DOHH2 (cell line): ENCODE measurements at regions not wholly inside any gene's neighbourhood (a gene's known extent, or its start where the extent isn't known, plus 50 kb on each side); places are given as distances from the start of the nearest gene placed in this dataset.

Experiments used
- H3F3A ChIP-seq: fragments of 200-600 bp; sonication (generic), shearing (Covaris generic); 2 replicates; pipeline ENCODE4 v1.6.0; 2016; ENCODE audit warnings: antibody characterized with exemption, mild to moderate bottlenecking; ENCODE audit not compliant: control insufficient read depth, insufficient read depth
- H3K27ac ChIP-seq: fragments of 200-600 bp; sonication (generic); 2 replicates; pipeline ENCODE4 v1.5.1; 2014; ENCODE audit warnings: low read depth, mild to moderate bottlenecking, low read length, moderate library complexity
- H3K27me3 ChIP-seq: fragments of 200-600 bp; sonication (generic); 2 replicates; pipeline ENCODE4 v1.6.1; 2014; ENCODE audit warnings: mild to moderate bottlenecking, low read length, mixed read lengths; ENCODE audit not compliant: control insufficient read depth
- H3K36me3 ChIP-seq: fragments of 200-600 bp; sonication (generic); 2 replicates; pipeline ENCODE4 v1.6.1; 2014; ENCODE audit warnings: mild to moderate bottlenecking, low read length, moderate library complexity, mixed read lengths; ENCODE audit not compliant: control insufficient read depth
- H3K4me1 ChIP-seq: fragments of 200-600 bp; sonication (generic); 2 replicates; pipeline ENCODE4 v1.6.1; 2014; ENCODE audit warnings: mild to moderate bottlenecking, low read length, mixed read lengths; ENCODE audit not compliant: control insufficient read depth
- H3K4me2 ChIP-seq: fragments of 200-600 bp; sonication (generic); 2 replicates; pipeline ENCODE4 v1.6.0; 2014; ENCODE audit warnings: mild to moderate bottlenecking, low read length, moderate library complexity
- H3K4me3 ChIP-seq: fragments of 200-600 bp; sonication (generic); 2 replicates; pipeline ENCODE4 v1.5.1; 2014; ENCODE audit warnings: mild to moderate bottlenecking, low read length, mixed read lengths
- H3K79me2 ChIP-seq: fragments of 200-600 bp; sonication (generic); 2 replicates; pipeline ENCODE4 v1.6.1; 2014; ENCODE audit warnings: mild to moderate bottlenecking, low read length, mixed read lengths; ENCODE audit not compliant: control insufficient read depth
- H3K9me2 ChIP-seq: fragments of 200-600 bp; sonication (generic); replicated peaks from 2 replicates; pipeline ENCODE4 v1.6.1; 2014; ENCODE audit warnings: mild to moderate bottlenecking, low read length, mixed read lengths; ENCODE audit not compliant: control insufficient read depth
- H3K9me3 ChIP-seq: fragments of 200-600 bp; sonication (generic); 2 replicates; pipeline ENCODE4 v1.6.1; 2014; ENCODE audit warnings: antibody characterized with exemption, low read length, mixed read lengths; ENCODE audit not compliant: control insufficient read depth, insufficient read depth
- H4K20me1 ChIP-seq: fragments of 200-600 bp; sonication (generic); 2 replicates; pipeline ENCODE4 v1.6.0; 2014; ENCODE audit warnings: low read depth, mild to moderate bottlenecking, antibody characterized with exemption, low read length, moderate library complexity; ENCODE audit not compliant: control insufficient read depth, insufficient read depth
- EZH2phosphoT487 ChIP-seq: fragments of 200-600 bp; sonication (generic); IDR thresholded peaks from 2 replicates; pipeline ENCODE4 v1.6.1; 2017; ENCODE audit warnings: borderline replicate concordance, mild to moderate bottlenecking, antibody characterized with exemption, low read length, moderate library complexity, mixed read lengths
- TF ChIP-seq, protein P1 (sequence below): fragments of 200-600 bp; sonication (generic); IDR thresholded peaks from one replicate; pipeline ENCODE4 v1.5.1; 2014; ENCODE audit warnings: antibody characterized with exemption, mild to moderate bottlenecking, low read depth, low read length; ENCODE audit not compliant: poor library complexity, severe bottlenecking

DNA sequence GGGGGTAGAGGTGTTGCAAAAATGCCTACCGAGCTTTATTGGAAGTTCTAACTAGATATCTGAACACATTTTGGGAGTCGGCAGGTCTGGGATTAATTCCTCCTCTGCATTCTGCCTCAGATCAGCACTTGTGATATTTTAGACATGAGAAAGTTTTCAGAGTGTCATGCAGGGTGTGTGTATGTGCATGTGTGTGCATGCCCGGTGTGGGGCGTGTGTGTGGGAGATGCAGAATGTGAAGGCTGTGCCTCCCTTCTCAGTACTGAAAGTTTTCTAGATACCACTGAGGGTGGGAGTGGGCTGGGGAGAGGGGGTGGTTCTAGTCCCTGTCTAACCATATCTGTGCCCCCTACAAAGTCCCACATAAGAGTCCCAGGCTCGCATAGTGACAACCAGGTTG lies 180.0 kb upstream of the NTM start:
- H3K9me3 ChIP-seq, result no peaks in the 10 kb centered on the region
- no peaks in the 10 kb centered on the region for H3F3A ChIP-seq
- TF ChIP-seq, protein P1, sequence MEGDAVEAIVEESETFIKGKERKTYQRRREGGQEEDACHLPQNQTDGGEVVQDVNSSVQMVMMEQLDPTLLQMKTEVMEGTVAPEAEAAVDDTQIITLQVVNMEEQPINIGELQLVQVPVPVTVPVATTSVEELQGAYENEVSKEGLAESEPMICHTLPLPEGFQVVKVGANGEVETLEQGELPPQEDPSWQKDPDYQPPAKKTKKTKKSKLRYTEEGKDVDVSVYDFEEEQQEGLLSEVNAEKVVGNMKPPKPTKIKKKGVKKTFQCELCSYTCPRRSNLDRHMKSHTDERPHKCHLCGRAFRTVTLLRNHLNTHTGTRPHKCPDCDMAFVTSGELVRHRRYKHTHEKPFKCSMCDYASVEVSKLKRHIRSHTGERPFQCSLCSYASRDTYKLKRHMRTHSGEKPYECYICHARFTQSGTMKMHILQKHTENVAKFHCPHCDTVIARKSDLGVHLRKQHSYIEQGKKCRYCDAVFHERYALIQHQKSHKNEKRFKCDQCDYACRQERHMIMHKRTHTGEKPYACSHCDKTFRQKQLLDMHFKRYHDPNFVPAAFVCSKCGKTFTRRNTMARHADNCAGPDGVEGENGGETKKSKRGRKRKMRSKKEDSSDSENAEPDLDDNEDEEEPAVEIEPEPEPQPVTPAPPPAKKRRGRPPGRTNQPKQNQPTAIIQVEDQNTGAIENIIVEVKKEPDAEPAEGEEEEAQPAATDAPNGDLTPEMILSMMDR, result no peak
- TF ChIP-seq EZH2phosphoT487, result no peak
- H3K4me1 ChIP-seq, result no peaks in the 10 kb centered on the region
- no peaks in the 10 kb centered on the region for H3K36me3 ChIP-seq
- H3K27me3 ChIP-seq, result no peaks in the 10 kb centered on the region
- H3K79me2 ChIP-seq, result no peaks in the 10 kb centered on the region
- no peak overlapping the region for H3K4me3 ChIP-seq
- H4K20me1 ChIP-seq, result no peaks in the 10 kb centered on the region
- H3K9me2 ChIP-seq, result no peaks in the 10 kb centered on the region
- no peak overlapping the region for H3K27ac ChIP-seq
- H3K4me2 ChIP-seq, result no peak overlapping the region

DNA sequence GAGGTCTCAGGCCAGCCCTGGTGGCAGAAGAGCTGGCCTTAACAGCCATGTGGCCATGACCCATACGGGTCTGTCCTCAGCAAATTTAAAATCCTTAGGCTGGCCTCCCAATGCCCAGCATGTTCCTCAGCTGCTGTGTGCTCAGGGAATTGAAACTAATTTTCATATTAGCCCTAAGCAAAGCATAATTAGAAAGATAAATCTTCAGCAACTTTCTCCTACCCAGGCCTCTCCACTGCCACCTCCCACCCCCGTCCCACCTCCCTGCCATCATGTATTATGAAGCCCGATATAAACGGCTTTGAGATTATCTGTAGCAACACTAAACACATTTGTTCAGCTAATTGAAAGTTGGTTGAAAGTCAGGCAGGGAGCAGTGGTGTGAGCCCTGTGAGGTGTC lies 178.8 kb upstream of the NTM start:
- Histone ChIP-seq H3K9me2 (no peaks in the 10 kb centered on the region), H3F3A (no peaks in the 10 kb centered on the region), H3K27me3 (no peaks in the 10 kb centered on the region), H3K79me2 (no peaks in the 10 kb centered on the region), H3K9me3 (no peaks in the 10 kb centered on the region), H3K4me1 (no peaks in the 10 kb centered on the region), H3K27ac (no peak overlapping the region), H3K36me3 (no peaks in the 10 kb centered on the region), H3K4me2 (no peak overlapping the region), H3K4me3 (no peak overlapping the region), H4K20me1 (no peaks in the 10 kb centered on the region)
- no peak for TF ChIP-seq EZH2phosphoT487
- TF ChIP-seq, protein P1, result no peak

DNA sequence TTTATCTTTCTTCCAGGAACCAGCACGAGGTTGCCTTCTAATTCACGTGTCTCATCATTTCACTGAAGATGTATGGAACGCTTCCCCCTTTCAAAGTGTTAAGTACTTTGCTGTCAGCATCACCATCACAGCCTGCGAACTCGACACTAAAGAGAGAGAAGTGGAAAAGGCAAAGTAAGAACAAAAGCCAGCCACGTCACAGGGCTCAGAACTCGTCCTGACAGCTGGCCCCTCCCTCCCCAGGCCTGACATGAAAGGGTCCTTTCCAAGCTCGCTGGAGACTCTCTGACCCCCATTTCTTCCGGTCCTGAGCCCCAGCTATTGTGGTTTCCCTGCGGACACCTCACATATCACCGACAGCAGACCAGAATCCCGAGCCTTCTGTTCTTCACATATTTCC lies 177.8 kb upstream of the NTM start:
- no peak for TF ChIP-seq EZH2phosphoT487
- TF ChIP-seq, protein P1, result no peak
- Histone ChIP-seq H4K20me1 (no peaks in the 10 kb centered on the region), H3F3A (no peaks in the 10 kb centered on the region), H3K9me3 (no peaks in the 10 kb centered on the region), H3K9me2 (no peaks in the 10 kb centered on the region), H3K36me3 (no peaks in the 10 kb centered on the region), H3K79me2 (no peaks in the 10 kb centered on the region), H3K27me3 (no peaks in the 10 kb centered on the region), H3K4me1 (no peaks in the 10 kb centered on the region), H3K4me2 (no peak overlapping the region), H3K4me3 (no peak overlapping the region), H3K27ac (no peak overlapping the region)

DNA sequence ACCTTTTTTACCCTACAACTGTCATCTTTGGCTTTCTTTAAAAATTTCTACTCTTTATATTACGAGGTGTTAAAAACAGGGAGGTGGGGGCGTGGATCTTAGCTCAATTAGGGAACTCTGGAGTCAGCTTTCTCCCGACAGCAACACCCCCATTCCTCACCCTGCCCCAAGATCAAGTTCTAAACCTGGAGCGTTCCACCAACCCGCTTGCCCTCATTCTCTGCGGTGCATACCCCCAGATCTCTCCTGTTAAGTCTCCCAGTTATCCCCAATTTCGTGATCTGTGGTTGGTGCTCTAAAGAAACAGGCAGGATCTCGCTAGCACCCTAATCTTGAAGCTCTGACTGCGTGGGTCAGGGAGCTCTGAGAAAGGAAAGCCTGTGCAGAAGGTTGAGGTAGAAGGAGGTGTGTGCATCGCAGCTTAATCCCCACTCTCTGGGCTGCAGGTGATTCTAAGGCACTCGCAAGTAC lies 177.3 kb upstream of the NTM start:
- H3K27ac ChIP-seq, result no peak overlapping the region
- no peaks in the 10 kb centered on the region for H4K20me1 ChIP-seq
- TF ChIP-seq, protein P1, result no peak

More for the DNA sequence above, 177.3 kb upstream of the NTM start:
- no peaks in the 10 kb centered on the region for H3K36me3 ChIP-seq
- H3K4me3 ChIP-seq, result no peak overlapping the region
- no peak overlapping the region for H3K4me2 ChIP-seq
- no peaks in the 10 kb centered on the region for H3K9me2 ChIP-seq
- no peaks in the 10 kb centered on the region for H3F3A ChIP-seq
- H3K4me1 ChIP-seq, result no peaks in the 10 kb centered on the region
- no peaks in the 10 kb centered on the region for H3K27me3 ChIP-seq
- H3K9me3 ChIP-seq, result no peaks in the 10 kb centered on the region
- no peaks in the 10 kb centered on the region for H3K79me2 ChIP-seq
